Activated CD4-positive, alpha-beta T cell treated with anti-CD3 and anti-CD28 coated beads for 24 hours (primary cell): ENCODE measurements at regions not wholly inside any gene's neighbourhood (a gene's known extent, or its start where the extent isn't known, plus 50 kb on each side); places are given as distances from the start of the nearest gene placed in this dataset.
A peak's percentile ranks its signal among the peaks of the same experiment; 100 is the strongest.

Experiments used
- DNase-seq, 2 donors: peaks; one replicate each; pipeline ENCODE4 v3.0.0-alpha.2; 2020; ENCODE audit warnings: low read depth in 2 of 2

- no peak for DNase-seq
Measured at GRCh38 chr12:97274386-97274785, 188.2 kb upstream of the RMST start.

GRCh38 chr12:97275256-97275655 is 187.3 kb upstream of the RMST start:
- DNase-seq = no peak

- no peak for DNase-seq
Measured at GRCh38 chr12:97275728-97276590, 186.6 kb upstream of the RMST start.

- no peak for DNase-seq
Measured at GRCh38 chr12:97276661-97277429, 185.8 kb upstream of the RMST start.

GRCh38 chr12:97283297-97283696 is 179.3 kb upstream of the RMST start:
- DNase-seq = no peak

- DNase-seq = no peak
Measured at GRCh38 chr12:97288531-97288930, 174.1 kb upstream of the RMST start.

GRCh38 chr12:97292588-97292987 is 170.0 kb upstream of the RMST start:
- no peak for DNase-seq

- DNase-seq = no peak
Measured at GRCh38 chr12:97293541-97293940, 169.1 kb upstream of the RMST start.

GRCh38 chr12:97299847-97300246 is 162.8 kb upstream of the RMST start:
- DNase-seq = no peak

GRCh38 chr12:97300431-97300830 is 162.2 kb upstream of the RMST start:
- no peak for DNase-seq

- DNase-seq = no peak
Measured at GRCh38 chr12:97300891-97301290, 161.7 kb upstream of the RMST start.

- DNase-seq = no peak
Measured at GRCh38 chr12:97301576-97301975, 161.0 kb upstream of the RMST start.

GRCh38 chr12:97305651-97306050 is 157.0 kb upstream of the RMST start:
- DNase-seq = no peak

- DNase-seq = no peak
Measured at GRCh38 chr12:97306147-97306546, 156.5 kb upstream of the RMST start.

GRCh38 chr12:97308576-97309198 is 153.9 kb upstream of the RMST start:
- peak in 1 of 2 donors; percentile 31 for DNase-seq

GRCh38 chr12:97309921-97310320 is 152.7 kb upstream of the RMST start:
- DNase-seq = no peak

GRCh38 chr12:97312570-97313135 is 150.0 kb upstream of the RMST start:
- DNase-seq = no peak

- DNase-seq = no peak
Measured at GRCh38 chr12:97313471-97314190, 149.0 kb upstream of the RMST start.

- no peak for DNase-seq
Measured at GRCh38 chr12:97316321-97316720, 146.3 kb upstream of the RMST start.

GRCh38 chr12:97321621-97322020 is 141.0 kb upstream of the RMST start:
- DNase-seq = no peak

- DNase-seq = no peak
Measured at GRCh38 chr12:97322388-97322787, 140.2 kb upstream of the RMST start.

GRCh38 chr12:97323154-97323553 is 139.4 kb upstream of the RMST start:
- no peak for DNase-seq
